Keratinocyte (primary cell): ENCODE measurements at regions not wholly inside any gene's neighbourhood (a gene's known extent, or its start where the extent isn't known, plus 50 kb on each side); places are given as distances from the start of the nearest gene placed in this dataset.

ENCODE experiments used
- DNase-seq: peaks from one replicate; pipeline ENCODE4 v3.0.0-alpha.2; 2011; ENCODE audit warnings: low read depth, missing footprints, low spot score
- FAIRE-seq: peaks from 2 replicates; lab custom pipeline; 2011; peaks lifted over from hg19 to GRCh38; lab: Jason Lieb, UNC
- H2AFZ ChIP-seq: 2 replicates; pipeline ENCODE4 v1.6.0; 2012; ENCODE audit warnings: low read length, control low read depth, inconsistent platforms; ENCODE audit not compliant: control insufficient read depth
- H3K27ac ChIP-seq: 2 replicates; pipeline ENCODE4 v1.5.1; 2011; ENCODE audit warnings: low read length; ENCODE audit not compliant: control insufficient read depth, insufficient read depth
- H3K27me3 ChIP-seq: 3 replicates; pipeline ENCODE4 v1.6.0; 2011; ENCODE audit warnings: low read length; ENCODE audit not compliant: control insufficient read depth, insufficient read depth; ENCODE audit errors: extremely low read depth
- H3K36me3 ChIP-seq, 2 experiments: 2 replicates in 1 of 2; 3 replicates in 1 of 2; pipeline ENCODE4 v1.5.1; 2011; ENCODE audit warnings: low read length in 2 of 2, mild to moderate bottlenecking in 1 of 2; ENCODE audit not compliant: control insufficient read depth in 2 of 2, insufficient read depth in 2 of 2; ENCODE audit errors: extremely low read depth in 1 of 2
- H3K4me1 ChIP-seq: 3 replicates; pipeline ENCODE4 v1.5.1; 2011; ENCODE audit warnings: low read length; ENCODE audit not compliant: control insufficient read depth, insufficient read depth; ENCODE audit errors: extremely low read depth
- H3K4me2 ChIP-seq: 3 replicates; pipeline ENCODE4 v1.6.0; 2011; ENCODE audit warnings: low read depth, low read length; ENCODE audit not compliant: control insufficient read depth, insufficient read depth; ENCODE audit errors: extremely low read depth
- H3K4me3 ChIP-seq, 3 experiments: fragments of 200-600 bp in 1 of 3; sonication (generic) in 1 of 3; 2 replicates in 2 of 3; 3 replicates in 1 of 3; pipeline ENCODE4 v1.5.1; 2011 to 2016; ENCODE audit warnings: low read length in 3 of 3, mild to moderate bottlenecking in 3 of 3, control low read depth in 2 of 3, inconsistent platforms in 1 of 3, low read depth in 1 of 3, mixed read lengths in 1 of 3, mixed run types in 1 of 3, moderate library complexity in 1 of 3; ENCODE audit not compliant: control insufficient read depth in 2 of 3, insufficient read depth in 2 of 3; ENCODE audit errors: extremely low read depth in 1 of 3
- H3K79me2 ChIP-seq: 2 replicates; pipeline ENCODE4 v1.6.0; 2012; ENCODE audit warnings: low read length; ENCODE audit not compliant: control insufficient read depth, insufficient read depth
- H3K9ac ChIP-seq: 3 replicates; pipeline ENCODE4 v1.6.0; 2011; ENCODE audit warnings: low read length; ENCODE audit not compliant: control insufficient read depth, insufficient read depth; ENCODE audit errors: extremely low read depth
- H3K9me1 ChIP-seq: 3 replicates; pipeline ENCODE4 v1.6.0; 2011; ENCODE audit warnings: low read length; ENCODE audit not compliant: control insufficient read depth, insufficient read depth; ENCODE audit errors: extremely low read depth
- H3K9me3 ChIP-seq: 2 replicates; pipeline ENCODE4 v1.5.1; 2012; ENCODE audit warnings: low read depth, low read length; ENCODE audit not compliant: control insufficient read depth
- H4K20me1 ChIP-seq: 3 replicates; pipeline ENCODE4 v1.6.0; 2011; ENCODE audit warnings: low read length; ENCODE audit not compliant: control insufficient read depth, insufficient read depth; ENCODE audit errors: extremely low read depth
- CTCF ChIP-seq, 3 experiments: IDR thresholded peaks in 1 of 3; conservative IDR thresholded peaks in 1 of 3; optimal IDR thresholded peaks in 1 of 3; 2 replicates in 2 of 3; 3 replicates in 1 of 3; pipeline versions ENCODE3 to v1.5.1; 2011; ENCODE audit warnings: low read length in 3 of 3, mild to moderate bottlenecking in 3 of 3, moderate library complexity in 2 of 3, control low read depth in 1 of 3, inconsistent platforms in 1 of 3; ENCODE audit not compliant: insufficient read depth in 2 of 3; ENCODE audit errors: extremely low read depth in 1 of 3
- EZH2 ChIP-seq: IDR thresholded peaks from one replicate; pipeline ENCODE4 v1.6.1; 2012; ENCODE audit warnings: inconsistent platforms, mild to moderate bottlenecking, low read length, moderate library complexity
- dilution Hi-C: fragments of 300-500 bp; cut with MboI; formaldehyde crosslinking; loops from one replicate; pipeline ENCODE4 v1.7.0; 2020; ENCODE audit warnings: low sequenced_read_pairs; ENCODE audit not compliant: extremely low pct_ligation_motif_present

- Histone ChIP-seq H2AFZ (no peak overlapping the region), H3K27ac (no peak overlapping the region), H3K4me2 (no peak overlapping the region), H4K20me1 (no peaks in the 10 kb centered on the region), H3K9me1 (no peaks in the 10 kb centered on the region), H3K4me1 (no peaks in the 10 kb centered on the region), H3K27me3 (no peaks in the 10 kb centered on the region), H3K4me3 (no peak overlapping the region), H3K9me3 (no peaks in the 10 kb centered on the region), H3K9ac (no peak overlapping the region), H3K79me2 (peaks cover 7% of the 10 kb centered on the region), H3K36me3 (no peaks in the 10 kb centered on the region)
- dilution Hi-C loops = no loop called here
- FAIRE-seq (no peak), DNase-seq (no peak)
- TF ChIP-seq EZH2 = no peak
- no peak for TF ChIP-seq CTCF (optimal IDR thresholded peaks at IDR 0.05 in 1 of 3, IDR thresholded peaks at IDR 0.05 in 1 of 3, conservative IDR thresholded peaks at IDR 0.05 in 1 of 3; ENCODE audit: extremely low read depth in 1 of 3, insufficient read depth in 2 of 3, low read length in 3 of 3)
Observed at GRCh38 chrX:51825436-51825835, 68.0 kb upstream of the MAGED1 start.

- Histone ChIP-seq H3K4me3 (no peak overlapping the region), H3K4me1 (no peaks in the 10 kb centered on the region), H3K4me2 (no peak overlapping the region), H3K9ac (no peak overlapping the region), H3K36me3 (no peaks in the 10 kb centered on the region), H2AFZ (no peak overlapping the region), H3K27me3 (no peaks in the 10 kb centered on the region), H3K79me2 (no peaks in the 10 kb centered on the region), H4K20me1 (no peaks in the 10 kb centered on the region), H3K9me1 (no peaks in the 10 kb centered on the region), H3K9me3 (no peaks in the 10 kb centered on the region), H3K27ac (no peak overlapping the region)
- dilution Hi-C loops = no loop called here
- FAIRE-seq (no peak), DNase-seq (no peak)
- TF ChIP-seq CTCF (optimal IDR thresholded peaks at IDR 0.05 in 1 of 3, IDR thresholded peaks at IDR 0.05 in 1 of 3, conservative IDR thresholded peaks at IDR 0.05 in 1 of 3; ENCODE audit: extremely low read depth in 1 of 3, insufficient read depth in 2 of 3, low read length in 3 of 3) (no peak), EZH2 (no peak)
Observed at GRCh38 chrX:51834076-51834475, 59.3 kb upstream of the MAGED1 start.
